Spleen (tissue), 7 donors: ENCODE measurements at regions not wholly inside any gene's neighbourhood (a gene's known extent, or its start where the extent isn't known, plus 50 kb on each side); places are given as distances from the start of the nearest gene placed in this dataset.

Experiments used
- POLR2A ChIP-seq, 3 donors: fragments of 450-650 bp; IDR thresholded peaks; one replicate each; pipeline ENCODE4 v1.5.1; 2017; ENCODE audit warnings: antibody characterized with exemption in 3 of 3, mild to moderate bottlenecking in 1 of 3
- POLR2AphosphoS5 ChIP-seq, 3 donors: sonication (generic); formaldehyde crosslinking; IDR thresholded peaks; one replicate each; pipeline ENCODE4 v1.5.1; 2017; ENCODE audit warnings: antibody characterized with exemption in 3 of 3
- TF ChIP-seq, protein P1 (sequence below), 11 experiments: fragments of 200-600 bp in 7 of 11; fragments of 450-650 bp in 4 of 11; sonication (generic) in 4 of 11; IDR thresholded peaks in 8 of 11; conservative IDR thresholded peaks in 3 of 11; 1 replicate in 7 of 11; 2 replicates in 4 of 11; pipeline versions ENCODE4 v1.4.0 to v1.8.0; 2016 to 2021; ENCODE audit warnings: antibody characterized with exemption in 11 of 11, inconsistent platforms in 4 of 11, mild to moderate bottlenecking in 1 of 11
- donor health status: DM: no; HTN: no; CAD: no; lungs with moderate emphysema.
- donor health status: DM: no; HTN: no; CAD: no.
- donor health status: DM: no; HTN: no; CAD: no.

DNA sequence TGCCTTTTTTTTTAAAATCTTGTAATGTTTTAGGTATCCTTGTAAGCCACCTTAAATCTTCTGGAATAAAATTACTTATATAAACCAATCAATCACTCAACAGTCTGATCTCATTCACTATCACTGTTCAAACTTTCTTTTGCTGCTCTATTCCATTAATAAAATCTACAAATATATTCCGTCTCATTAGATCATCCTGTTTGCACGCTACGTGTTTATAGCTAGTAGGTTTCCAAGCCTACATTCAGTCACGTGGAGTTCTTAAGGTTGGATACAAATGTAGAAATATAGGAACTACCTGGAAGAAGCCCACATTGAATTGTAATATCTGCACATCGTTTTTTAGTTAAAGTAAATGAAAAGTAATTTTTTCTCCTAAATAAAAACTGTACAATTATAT lies 274.8 kb upstream of the CNTN4 start:
- no peak for TF ChIP-seq POLR2A (IDR thresholded peaks at IDR 0.05)
- TF ChIP-seq, protein P1, sequence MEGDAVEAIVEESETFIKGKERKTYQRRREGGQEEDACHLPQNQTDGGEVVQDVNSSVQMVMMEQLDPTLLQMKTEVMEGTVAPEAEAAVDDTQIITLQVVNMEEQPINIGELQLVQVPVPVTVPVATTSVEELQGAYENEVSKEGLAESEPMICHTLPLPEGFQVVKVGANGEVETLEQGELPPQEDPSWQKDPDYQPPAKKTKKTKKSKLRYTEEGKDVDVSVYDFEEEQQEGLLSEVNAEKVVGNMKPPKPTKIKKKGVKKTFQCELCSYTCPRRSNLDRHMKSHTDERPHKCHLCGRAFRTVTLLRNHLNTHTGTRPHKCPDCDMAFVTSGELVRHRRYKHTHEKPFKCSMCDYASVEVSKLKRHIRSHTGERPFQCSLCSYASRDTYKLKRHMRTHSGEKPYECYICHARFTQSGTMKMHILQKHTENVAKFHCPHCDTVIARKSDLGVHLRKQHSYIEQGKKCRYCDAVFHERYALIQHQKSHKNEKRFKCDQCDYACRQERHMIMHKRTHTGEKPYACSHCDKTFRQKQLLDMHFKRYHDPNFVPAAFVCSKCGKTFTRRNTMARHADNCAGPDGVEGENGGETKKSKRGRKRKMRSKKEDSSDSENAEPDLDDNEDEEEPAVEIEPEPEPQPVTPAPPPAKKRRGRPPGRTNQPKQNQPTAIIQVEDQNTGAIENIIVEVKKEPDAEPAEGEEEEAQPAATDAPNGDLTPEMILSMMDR (IDR thresholded peaks at IDR 0.05 in 8 of 11, conservative IDR thresholded peaks at IDR 0.05 in 3 of 11): no peak
- no peak for TF ChIP-seq POLR2AphosphoS5 (IDR thresholded peaks at IDR 0.05)
